ENCODE measurements at regions not wholly inside any gene's neighbourhood (a gene's known extent, or its start where the extent isn't known, plus 50 kb on each side); places are given as distances from the start of the nearest gene placed in this dataset.

GRCh38 chr21:24131056-24131455 lies 1476.2 kb downstream of the MRPL39 start:
- TF ChIP-seq RAD21 (IDR thresholded peaks at IDR 0.05 in 1 of 2, conservative IDR thresholded peaks at IDR 0.05 in 1 of 2; ENCODE audit: low read depth in 2 of 2, low read length in 2 of 2) (no peak), ATF3 (IDR thresholded peaks at IDR 0.05; ENCODE audit: insufficient read depth, low read depth, low read length) (no peak), EGR1 (IDR thresholded peaks at IDR 0.05; ENCODE audit: borderline replicate concordance, low read depth, low read length) (no peak), YY1 (IDR thresholded peaks at IDR 0.05; ENCODE audit: low read depth, low read length) (no peak), TAF1 (IDR thresholded peaks at IDR 0.05; ENCODE audit: low read depth, low read length) (no peak), EZH2 (IDR thresholded peaks at IDR 0.05; ENCODE audit: low read depth, low read length, severe bottlenecking) (no peak), JUND (IDR thresholded peaks at IDR 0.05; ENCODE audit: low read length) (no peak), POLR2A (IDR thresholded peaks at IDR 0.05; ENCODE audit: control extremely low read depth in 1 of 2, low read depth in 2 of 2, low read length in 2 of 2) (no peak), EP300 (IDR thresholded peaks at IDR 0.05; ENCODE audit: borderline replicate concordance in 1 of 2, low read depth in 2 of 2, low read length in 2 of 2) (no peak), RFX5 (IDR thresholded peaks at IDR 0.05; ENCODE audit: borderline replicate concordance, low read depth, low read length) (no peak), POLR2AphosphoS5 (IDR thresholded peaks at IDR 0.05; ENCODE audit: low read depth, low read length) (no peak)
- TF ChIP-seq, protein P1, sequence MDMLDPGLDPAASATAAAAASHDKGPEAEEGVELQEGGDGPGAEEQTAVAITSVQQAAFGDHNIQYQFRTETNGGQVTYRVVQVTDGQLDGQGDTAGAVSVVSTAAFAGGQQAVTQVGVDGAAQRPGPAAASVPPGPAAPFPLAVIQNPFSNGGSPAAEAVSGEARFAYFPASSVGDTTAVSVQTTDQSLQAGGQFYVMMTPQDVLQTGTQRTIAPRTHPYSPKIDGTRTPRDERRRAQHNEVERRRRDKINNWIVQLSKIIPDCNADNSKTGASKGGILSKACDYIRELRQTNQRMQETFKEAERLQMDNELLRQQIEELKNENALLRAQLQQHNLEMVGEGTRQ (IDR thresholded peaks at IDR 0.05; ENCODE audit: low read length), result no peak
- TF ChIP-seq, protein P2, sequence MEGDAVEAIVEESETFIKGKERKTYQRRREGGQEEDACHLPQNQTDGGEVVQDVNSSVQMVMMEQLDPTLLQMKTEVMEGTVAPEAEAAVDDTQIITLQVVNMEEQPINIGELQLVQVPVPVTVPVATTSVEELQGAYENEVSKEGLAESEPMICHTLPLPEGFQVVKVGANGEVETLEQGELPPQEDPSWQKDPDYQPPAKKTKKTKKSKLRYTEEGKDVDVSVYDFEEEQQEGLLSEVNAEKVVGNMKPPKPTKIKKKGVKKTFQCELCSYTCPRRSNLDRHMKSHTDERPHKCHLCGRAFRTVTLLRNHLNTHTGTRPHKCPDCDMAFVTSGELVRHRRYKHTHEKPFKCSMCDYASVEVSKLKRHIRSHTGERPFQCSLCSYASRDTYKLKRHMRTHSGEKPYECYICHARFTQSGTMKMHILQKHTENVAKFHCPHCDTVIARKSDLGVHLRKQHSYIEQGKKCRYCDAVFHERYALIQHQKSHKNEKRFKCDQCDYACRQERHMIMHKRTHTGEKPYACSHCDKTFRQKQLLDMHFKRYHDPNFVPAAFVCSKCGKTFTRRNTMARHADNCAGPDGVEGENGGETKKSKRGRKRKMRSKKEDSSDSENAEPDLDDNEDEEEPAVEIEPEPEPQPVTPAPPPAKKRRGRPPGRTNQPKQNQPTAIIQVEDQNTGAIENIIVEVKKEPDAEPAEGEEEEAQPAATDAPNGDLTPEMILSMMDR (IDR thresholded peaks at IDR 0.05; ENCODE audit: control extremely low read depth in 1 of 3, insufficient read depth in 1 of 3, low read depth in 1 of 3, low read length in 3 of 3), result no peak
